ENCODE measurements at regions not wholly inside any gene's neighbourhood (a gene's known extent, or its start where the extent isn't known, plus 50 kb on each side); places are given as distances from the start of the nearest gene placed in this dataset.

DNA sequence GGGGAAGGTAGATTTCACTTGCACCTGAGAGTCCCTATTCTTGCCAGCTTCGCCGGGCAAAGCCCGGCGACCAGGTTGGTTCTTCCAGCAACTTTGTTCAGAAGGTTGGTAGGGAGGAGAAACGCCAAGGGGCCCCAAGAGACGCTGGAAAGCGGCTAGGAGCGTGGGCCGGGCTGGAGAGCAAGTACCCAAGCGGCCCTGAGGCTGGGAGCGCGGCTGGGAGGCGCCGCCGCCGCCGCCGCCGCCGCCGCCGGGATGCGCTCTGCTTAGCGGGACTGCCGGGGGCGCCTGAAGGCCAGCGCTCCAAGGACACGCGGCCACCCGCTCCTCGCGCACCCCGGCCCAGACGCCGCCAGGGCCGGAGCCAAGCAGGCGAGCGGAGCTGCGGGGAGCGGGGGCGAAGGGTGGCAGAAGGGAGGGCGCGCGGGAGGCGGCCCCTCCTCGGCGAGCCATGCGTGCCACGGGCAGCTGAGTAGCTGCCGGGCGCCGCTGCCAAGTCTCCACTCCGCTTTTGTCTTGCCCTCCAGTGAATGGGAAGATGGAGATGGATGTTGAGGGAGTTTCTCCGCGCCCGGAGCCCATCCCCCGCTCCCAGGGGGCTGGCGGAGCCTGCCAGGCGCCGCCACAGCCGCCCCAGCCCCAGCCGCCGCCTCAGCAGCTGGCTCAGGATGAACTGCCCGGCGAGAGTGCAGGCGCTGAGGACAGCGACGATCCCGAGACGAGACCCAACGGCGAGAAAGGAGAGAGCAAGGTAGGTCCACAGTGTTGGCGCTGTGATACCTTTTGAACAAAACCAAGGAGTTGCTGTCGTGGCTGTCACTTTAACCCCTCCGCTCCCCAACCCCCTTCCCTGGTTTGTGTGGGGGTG is 227.4 kb upstream of the AZI2 start:
- intact Hi-C loops (cut with DNase I; ENCODE audit: low total_unique reads) = no loop called here
- WGBS, 2 donors = 0 to 2% methylated on average over 38 to 47 of the region's 75 CpGs
- no peak overlapping the region for H3K4me3 ChIP-seq (ENCODE audit: low read depth, poor library complexity, severe bottlenecking)
- DNase-seq (ENCODE audit: low spot score in 2 of 2) = peak in 1 of 2 donors; percentile 82
- TF ChIP-seq, protein P1, sequence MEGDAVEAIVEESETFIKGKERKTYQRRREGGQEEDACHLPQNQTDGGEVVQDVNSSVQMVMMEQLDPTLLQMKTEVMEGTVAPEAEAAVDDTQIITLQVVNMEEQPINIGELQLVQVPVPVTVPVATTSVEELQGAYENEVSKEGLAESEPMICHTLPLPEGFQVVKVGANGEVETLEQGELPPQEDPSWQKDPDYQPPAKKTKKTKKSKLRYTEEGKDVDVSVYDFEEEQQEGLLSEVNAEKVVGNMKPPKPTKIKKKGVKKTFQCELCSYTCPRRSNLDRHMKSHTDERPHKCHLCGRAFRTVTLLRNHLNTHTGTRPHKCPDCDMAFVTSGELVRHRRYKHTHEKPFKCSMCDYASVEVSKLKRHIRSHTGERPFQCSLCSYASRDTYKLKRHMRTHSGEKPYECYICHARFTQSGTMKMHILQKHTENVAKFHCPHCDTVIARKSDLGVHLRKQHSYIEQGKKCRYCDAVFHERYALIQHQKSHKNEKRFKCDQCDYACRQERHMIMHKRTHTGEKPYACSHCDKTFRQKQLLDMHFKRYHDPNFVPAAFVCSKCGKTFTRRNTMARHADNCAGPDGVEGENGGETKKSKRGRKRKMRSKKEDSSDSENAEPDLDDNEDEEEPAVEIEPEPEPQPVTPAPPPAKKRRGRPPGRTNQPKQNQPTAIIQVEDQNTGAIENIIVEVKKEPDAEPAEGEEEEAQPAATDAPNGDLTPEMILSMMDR (IDR thresholded peaks at IDR 0.05) = no peak
- no peak for TF ChIP-seq POLR2A (IDR thresholded peaks at IDR 0.05)

DNA sequence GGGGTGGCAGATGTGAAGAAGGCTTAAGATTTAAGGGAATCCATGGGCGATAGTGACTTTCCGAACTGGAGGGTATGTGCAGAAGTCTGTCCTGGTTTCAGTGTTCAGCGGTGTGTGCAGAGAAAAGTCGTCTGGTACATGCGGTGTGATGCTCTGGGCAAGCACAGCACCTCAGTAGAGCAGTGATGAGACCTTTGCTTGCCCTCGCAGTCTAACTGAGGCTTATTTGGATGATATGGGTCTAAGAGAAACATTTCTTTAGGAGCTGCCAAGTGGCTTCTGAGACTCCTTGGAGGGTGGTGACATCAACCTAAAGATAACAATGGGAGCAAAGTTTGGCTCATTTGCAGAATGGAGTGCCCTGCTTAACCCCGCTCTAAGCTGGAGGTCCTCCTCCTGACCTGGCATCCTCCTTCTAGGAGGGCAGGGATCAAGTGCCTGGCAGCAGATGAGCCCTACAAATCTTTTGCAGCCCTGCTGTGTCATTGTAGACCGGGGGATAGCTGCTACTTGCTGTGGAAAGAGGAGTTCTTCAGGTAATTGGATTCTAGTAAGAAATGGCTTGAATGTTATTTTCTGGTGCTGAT is 228.1 kb upstream of the AZI2 start:
- DNase-seq (ENCODE audit: low spot score in 2 of 2) = no peak
- WGBS, 2 donors = 10 to 11% methylated on average over 8 of the region's 8 CpGs
- no peak overlapping the region for H3K4me3 ChIP-seq (ENCODE audit: low read depth, poor library complexity, severe bottlenecking)
- intact Hi-C loops (cut with DNase I; ENCODE audit: low total_unique reads) = no loop called here
- TF ChIP-seq POLR2A (IDR thresholded peaks at IDR 0.05) = no peak
- TF ChIP-seq, protein P1 (IDR thresholded peaks at IDR 0.05) = no peak

DNA sequence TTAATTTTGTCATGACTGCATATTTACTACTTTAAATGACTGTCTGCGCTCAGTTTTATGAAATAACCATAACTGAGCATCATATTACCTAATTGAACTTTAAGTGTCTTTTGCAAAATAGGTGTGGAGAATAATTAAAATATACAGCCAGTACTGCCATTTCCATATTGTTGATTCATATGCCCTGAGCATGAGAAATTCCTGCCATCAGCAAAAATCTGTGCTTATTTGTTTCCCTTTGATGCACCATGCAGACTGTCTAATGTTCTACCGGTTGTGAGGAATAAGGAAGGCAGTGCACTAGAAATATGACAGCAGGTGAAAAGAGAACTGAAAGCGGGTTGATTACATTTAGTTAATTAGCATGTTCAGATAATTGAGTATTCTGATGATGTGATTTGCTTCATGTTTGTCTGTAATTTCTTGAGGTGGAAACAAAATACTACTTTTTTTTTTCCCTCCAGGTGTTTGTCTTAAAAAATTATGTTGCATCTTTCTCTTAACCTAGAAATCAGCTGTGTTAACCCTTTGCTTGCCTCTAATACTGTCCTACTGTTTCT is 229.4 kb upstream of the AZI2 start:
- no peak for DNase-seq (ENCODE audit: low spot score in 2 of 2)
- TF ChIP-seq POLR2A (IDR thresholded peaks at IDR 0.05) = no peak
- TF ChIP-seq, protein P1 (IDR thresholded peaks at IDR 0.05) = no peak
- WGBS, 2 donors = 62 to 66% methylated on average over 3 of the region's 3 CpGs
- intact Hi-C loops (cut with DNase I; ENCODE audit: low total_unique reads) = no loop called here
- no peak overlapping the region for H3K4me3 ChIP-seq (ENCODE audit: low read depth, poor library complexity, severe bottlenecking)

- intact Hi-C loops (cut with DNase I; ENCODE audit: low total_unique reads) = no loop called here
- TF ChIP-seq, protein P1 (IDR thresholded peaks at IDR 0.05) = no peak
- TF ChIP-seq POLR2A (IDR thresholded peaks at IDR 0.05) = no peak
- H3K4me3 ChIP-seq (ENCODE audit: low read depth, poor library complexity, severe bottlenecking) = no peak overlapping the region
- no peak for DNase-seq (ENCODE audit: low spot score in 2 of 2)
Measured at GRCh38 chr3:28586325-28586724, 237.7 kb upstream of the AZI2 start.

DNA sequence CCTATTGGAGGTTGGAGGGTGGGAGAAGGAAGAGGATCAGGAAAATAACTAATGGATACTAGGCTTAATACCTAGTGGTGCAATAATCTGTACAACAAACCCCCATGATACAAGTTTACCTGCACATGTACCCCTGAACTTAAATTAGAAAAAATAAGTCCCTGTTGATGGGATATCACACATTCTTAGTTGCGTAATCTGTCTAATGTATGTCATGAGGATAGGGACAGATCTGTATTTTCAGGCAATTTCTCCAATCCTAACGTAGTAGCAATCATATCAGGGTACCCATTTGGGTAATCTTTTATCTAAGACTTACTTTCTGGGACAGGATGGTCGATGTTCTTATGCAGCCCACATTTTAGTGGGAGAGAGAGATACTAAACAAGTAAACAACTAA is 239.1 kb upstream of the AZI2 start:
- intact Hi-C loops (cut with DNase I; ENCODE audit: low total_unique reads) = no loop called here
- DNase-seq (ENCODE audit: low spot score in 2 of 2) = no peak
- H3K4me3 ChIP-seq (ENCODE audit: low read depth, poor library complexity, severe bottlenecking) = no peak overlapping the region
- TF ChIP-seq POLR2A (IDR thresholded peaks at IDR 0.05) = no peak
- TF ChIP-seq, protein P1 (IDR thresholded peaks at IDR 0.05) = no peak
- 84 to 90% methylated on average over 3 of the region's 3 CpGs for WGBS, 2 donors

All from lower leg skin (tissue), 4 donors.